ENCODE measurements at regions not wholly inside any gene's neighbourhood (a gene's known extent, or its start where the extent isn't known, plus 50 kb on each side); places are given as distances from the start of the nearest gene placed in this dataset.
"Not testable (repeated sequence)": the region's sequence is repeated elsewhere in the genome, so short reads cannot be mapped to it uniquely, and the experiment has no call there.

- H3K4me3 ChIP-seq (ENCODE audit: low read depth, low read length), result no peak overlapping the region
- no peak for TF ChIP-seq CTCF (IDR thresholded peaks at IDR 0.05; ENCODE audit: low read depth, low read length, missing control alignments)
- no peak for DNase-seq
- no peaks in the 10 kb centered on the region for H3K27me3 ChIP-seq (replicated peaks)
- in situ Hi-C loops (cut with HindIII; ENCODE audit: low pct_ligation_motif_present, low sequenced_read_pairs), result no loop called here
- no peak overlapping the region for H3K27ac ChIP-seq
- H3K36me3 ChIP-seq (replicated peaks), result no peaks in the 10 kb centered on the region
Measured at GRCh38 chr10:34957531-34957930, 132.6 kb downstream of the CUL2 start.

GRCh38 chr10:34956756-34957155, 133.4 kb downstream of the CUL2 start:
- DNase-seq, result no peak
- TF ChIP-seq CTCF (IDR thresholded peaks at IDR 0.05; ENCODE audit: low read depth, low read length, missing control alignments), result peak; percentile 27
- Histone ChIP-seq H3K27ac (no peak overlapping the region), H3K27me3 (replicated peaks) (no peaks in the 10 kb centered on the region), H3K4me3 (ENCODE audit: low read depth, low read length) (no peak overlapping the region), H3K36me3 (replicated peaks) (no peaks in the 10 kb centered on the region)
- in situ Hi-C loops (cut with HindIII; ENCODE audit: low pct_ligation_motif_present, low sequenced_read_pairs), result no loop called here

GRCh38 chr10:34955391-34955790, 134.8 kb downstream of the CUL2 start:
- H3K27me3 ChIP-seq (replicated peaks), result no peaks in the 10 kb centered on the region
- no peak for DNase-seq
- TF ChIP-seq CTCF (IDR thresholded peaks at IDR 0.05; ENCODE audit: low read depth, low read length, missing control alignments), result no peak
- H3K27ac ChIP-seq, result no peak overlapping the region
- H3K4me3 ChIP-seq (ENCODE audit: low read depth, low read length), result no peak overlapping the region
- in situ Hi-C loops (cut with HindIII; ENCODE audit: low pct_ligation_motif_present, low sequenced_read_pairs), result no loop called here
- no peaks in the 10 kb centered on the region for H3K36me3 ChIP-seq (replicated peaks)

- in situ Hi-C loops (cut with HindIII; ENCODE audit: low pct_ligation_motif_present, low sequenced_read_pairs), result no loop called here
- no peak overlapping the region for H3K4me3 ChIP-seq (ENCODE audit: low read depth, low read length)
- no peak overlapping the region for H3K27ac ChIP-seq
- TF ChIP-seq CTCF (IDR thresholded peaks at IDR 0.05; ENCODE audit: low read depth, low read length, missing control alignments), result no peak
- DNase-seq, result no peak
- no peaks in the 10 kb centered on the region for H3K36me3 ChIP-seq (replicated peaks)
- no peaks in the 10 kb centered on the region for H3K27me3 ChIP-seq (replicated peaks)
Measured at GRCh38 chr10:34954142-34954541, 136.0 kb downstream of the CUL2 start.

- DNase-seq; H3K27ac ChIP-seq; in situ Hi-C loops (cut with HindIII; ENCODE audit: low pct_ligation_motif_present, low sequenced_read_pairs): not testable (repeated sequence)
Measured at GRCh38 chr10:34951263-34951887, 136.3 kb upstream of the PARD3 start.

GRCh38 chr10:34945951-34946522, 130.9 kb upstream of the PARD3 start:
- DNase-seq; H3K36me3 ChIP-seq (replicated peaks); H3K27ac ChIP-seq; in situ Hi-C loops (cut with HindIII; ENCODE audit: low pct_ligation_motif_present, low sequenced_read_pairs); H3K27me3 ChIP-seq (replicated peaks); H3K4me3 ChIP-seq (ENCODE audit: low read depth, low read length): not testable (repeated sequence)

More at GRCh38 chr10:34951263-34951887, 136.3 kb upstream of the PARD3 start:
- H3K4me3 ChIP-seq (ENCODE audit: low read depth, low read length); H3K27me3 ChIP-seq (replicated peaks); H3K36me3 ChIP-seq (replicated peaks): not testable (repeated sequence)
